Femur (tissue), 1 donor: ENCODE measurements at regions not wholly inside any gene's neighbourhood (a gene's known extent, or its start where the extent isn't known, plus 50 kb on each side); places are given as distances from the start of the nearest gene placed in this dataset.
"Not testable (repeated sequence)": the region's sequence is repeated elsewhere in the genome, so short reads cannot be mapped to it uniquely, and the experiment has no call there.

Experiments used
- DNase-seq: peaks from one replicate; pipeline ENCODE4 v3.0.0-alpha.2; 2017

- no peak for DNase-seq
Observed at GRCh38 chr7:119969054-119969453, 303.9 kb upstream of the KCND2 start.

GRCh38 chr7:119969763-119970162 is 303.2 kb upstream of the KCND2 start:
- no peak for DNase-seq

GRCh38 chr7:119974972-119975371 is 298.0 kb upstream of the KCND2 start:
- no peak for DNase-seq

GRCh38 chr7:119982884-119983283 is 290.1 kb upstream of the KCND2 start:
- DNase-seq: no peak

DNA sequence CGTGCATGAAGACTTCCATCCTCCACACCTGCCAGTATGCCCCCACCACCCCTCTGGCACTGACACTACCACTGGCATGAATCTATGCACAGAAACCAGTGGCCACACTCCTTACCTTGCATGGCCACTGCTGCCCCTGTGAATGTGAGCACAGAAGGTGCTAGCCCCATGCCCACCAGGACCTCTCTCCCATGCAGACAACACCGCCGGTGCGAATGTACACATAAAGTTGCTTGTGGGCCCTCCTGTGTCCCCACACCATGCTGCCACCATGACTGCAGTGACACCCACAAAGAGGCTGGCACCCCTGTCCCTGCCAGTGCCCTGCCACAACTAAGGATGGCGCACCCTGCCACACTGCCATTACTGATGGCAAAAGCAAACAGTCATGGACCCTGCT is 289.5 kb upstream of the KCND2 start:
- DNase-seq: no peak

GRCh38 chr7:119984247-119984646 is 288.7 kb upstream of the KCND2 start:
- no peak for DNase-seq

DNA sequence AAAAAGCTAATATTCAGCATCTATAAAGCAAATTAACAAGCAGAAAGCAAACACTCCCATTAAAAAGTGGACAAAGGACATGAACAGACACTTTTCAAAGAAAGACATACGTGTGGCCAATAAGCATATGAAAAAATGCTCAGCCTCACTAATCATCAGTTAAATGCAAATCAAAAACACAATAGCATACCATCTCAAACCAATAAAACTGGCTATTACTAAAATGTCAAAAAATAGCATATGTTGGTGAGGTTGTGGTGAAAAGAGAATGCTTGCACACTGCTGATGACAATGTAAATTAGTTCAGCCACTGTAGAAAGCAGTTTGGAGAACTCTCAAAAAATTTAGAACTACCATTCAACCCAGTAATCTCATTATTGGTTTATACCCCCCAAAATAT is 284.6 kb upstream of the KCND2 start:
- DNase-seq: no peak

GRCh38 chr7:119994928-119995327 is 278.0 kb upstream of the KCND2 start:
- no peak for DNase-seq

DNA sequence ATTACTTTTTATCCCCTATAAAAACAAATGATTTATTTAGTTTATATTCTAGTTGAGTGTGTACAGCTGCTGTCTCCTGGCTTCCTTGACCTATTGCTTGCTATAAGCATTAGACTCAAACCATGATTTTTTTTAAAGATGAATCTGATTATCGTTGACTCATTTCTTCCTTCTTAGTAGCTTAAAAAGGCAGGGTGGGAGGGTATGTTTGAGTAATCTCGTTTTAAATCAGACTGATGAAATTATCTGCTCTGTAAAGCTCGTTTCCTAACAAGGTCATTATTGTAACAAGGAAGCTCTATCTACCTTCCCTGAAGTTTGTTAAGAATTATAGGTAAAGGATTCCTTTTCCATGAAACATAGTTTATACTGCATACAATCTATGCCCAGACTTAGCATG is 276.3 kb upstream of the KCND2 start:
- no peak for DNase-seq

DNA sequence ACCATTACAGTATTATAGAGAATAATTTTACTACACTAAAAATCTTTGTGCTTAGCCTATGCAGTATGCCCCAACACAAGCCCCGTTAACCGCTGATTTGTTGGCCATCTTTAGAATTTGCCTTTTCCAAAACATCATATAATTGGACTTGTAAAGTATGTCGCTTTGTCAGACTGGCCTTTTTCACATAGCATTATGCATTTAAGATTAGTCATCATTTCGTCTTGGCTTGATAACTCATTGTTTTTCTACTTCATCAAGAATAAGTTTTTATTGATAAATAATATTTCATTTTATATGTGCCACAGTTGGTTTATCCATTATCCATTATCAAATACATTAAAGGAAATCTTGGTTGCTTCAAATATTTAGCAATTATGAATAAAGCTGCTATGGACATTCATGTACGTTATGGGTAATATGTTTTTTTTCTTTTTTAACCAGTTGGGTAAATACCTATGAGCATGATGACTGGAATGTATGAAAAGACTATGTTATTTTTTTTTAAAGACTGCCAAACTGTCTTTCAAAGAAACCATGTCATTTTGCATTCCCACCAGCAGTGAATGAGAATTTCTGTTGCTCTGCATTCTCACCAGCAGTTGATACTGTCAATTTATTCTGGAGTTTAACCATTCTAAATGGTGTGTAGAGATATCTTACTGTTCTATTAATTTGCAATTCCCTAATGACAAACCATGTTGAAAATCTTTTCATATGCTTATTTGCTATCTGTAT is 273.1 kb upstream of the KCND2 start:
- no peak for DNase-seq

- no peak for DNase-seq
Observed at GRCh38 chr7:120005720-120006119, 267.3 kb upstream of the KCND2 start.

GRCh38 chr7:120014301-120014700 is 258.7 kb upstream of the KCND2 start:
- DNase-seq: not testable (repeated sequence)

DNA sequence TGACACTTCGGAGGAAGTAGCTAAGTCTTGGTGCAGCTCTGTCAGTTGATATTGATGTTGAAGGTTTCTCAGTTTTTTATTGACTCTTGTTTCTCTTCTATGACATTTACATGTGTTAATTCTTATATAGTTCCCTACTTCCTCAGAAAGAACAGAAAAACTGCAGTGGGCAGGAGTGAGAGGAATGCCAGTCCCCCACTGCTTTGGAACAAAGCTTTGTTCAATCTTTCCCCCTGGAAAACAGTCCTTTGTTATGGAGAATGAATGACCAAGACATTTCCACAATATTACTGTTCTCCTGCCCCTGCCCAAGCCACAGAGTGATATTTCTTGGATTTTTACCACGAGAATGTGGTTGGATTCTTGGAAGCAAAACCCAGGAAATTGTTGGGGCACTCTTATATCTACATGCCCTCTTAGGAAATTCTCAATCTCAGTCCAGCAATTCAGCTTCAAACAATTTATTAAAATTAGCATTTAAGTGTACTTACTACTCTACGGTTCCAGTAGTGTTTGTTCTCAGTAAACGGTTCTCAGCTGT is 258.0 kb upstream of the KCND2 start:
- no peak for DNase-seq

DNA sequence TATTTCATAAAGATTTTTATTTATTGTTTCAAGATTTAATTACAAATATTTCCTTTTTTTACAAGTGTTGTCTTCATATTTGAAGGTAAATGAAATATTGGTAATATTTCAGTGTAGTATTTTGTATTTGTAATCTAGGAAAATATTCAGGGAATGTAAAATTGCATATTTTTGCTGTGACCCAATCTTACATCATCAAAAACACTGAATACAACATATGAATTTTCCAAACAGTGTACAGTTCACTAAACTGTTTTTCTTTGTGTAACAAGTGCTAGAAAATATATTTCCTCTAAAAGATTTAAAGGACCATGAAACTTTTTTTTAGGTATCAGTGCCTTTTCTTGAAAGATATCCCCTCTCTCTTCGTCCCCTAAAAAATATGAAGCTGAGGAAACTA is 251.9 kb upstream of the KCND2 start:
- no peak for DNase-seq

- no peak for DNase-seq
Observed at GRCh38 chr7:120023494-120024167, 249.3 kb upstream of the KCND2 start.

DNA sequence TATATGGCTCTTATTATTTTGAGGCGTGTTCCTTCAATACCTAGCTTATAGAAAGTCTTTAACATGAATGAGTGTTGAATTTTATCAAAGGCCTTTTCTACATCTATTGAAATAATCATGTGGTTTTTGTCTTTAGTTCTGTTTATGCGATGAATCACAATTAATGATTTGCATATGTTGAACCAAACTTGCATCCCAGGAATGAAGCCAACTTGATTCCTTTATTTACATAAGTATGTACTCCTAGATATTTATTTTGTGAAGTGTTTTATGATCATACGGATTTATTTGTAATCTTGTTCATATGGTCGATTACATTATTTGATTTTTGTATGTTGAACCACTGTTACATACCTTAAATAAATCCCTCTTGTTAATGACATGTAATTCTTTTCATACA is 244.3 kb upstream of the KCND2 start:
- DNase-seq: no peak

GRCh38 chr7:120030876-120031275 is 242.1 kb upstream of the KCND2 start:
- DNase-seq: no peak

DNA sequence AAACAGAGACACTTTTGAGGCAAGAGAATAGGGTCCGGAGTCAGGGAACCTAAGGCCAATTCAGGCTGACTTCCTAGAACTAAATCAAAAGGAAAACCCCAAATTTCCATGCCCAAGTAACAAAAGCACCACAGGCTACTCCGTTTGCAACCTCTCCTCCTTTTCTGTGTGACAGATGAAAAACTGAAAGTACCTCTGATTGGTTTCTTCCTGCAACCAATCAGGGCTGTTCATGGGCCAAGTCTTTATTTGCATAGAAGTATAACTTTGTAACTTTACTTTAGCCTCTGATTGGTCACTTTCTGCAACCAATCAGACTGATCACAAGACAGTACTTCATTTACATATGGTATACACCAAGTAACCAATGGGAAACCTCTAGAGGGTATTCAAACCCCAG is 239.9 kb upstream of the KCND2 start:
- DNase-seq: no peak

DNA sequence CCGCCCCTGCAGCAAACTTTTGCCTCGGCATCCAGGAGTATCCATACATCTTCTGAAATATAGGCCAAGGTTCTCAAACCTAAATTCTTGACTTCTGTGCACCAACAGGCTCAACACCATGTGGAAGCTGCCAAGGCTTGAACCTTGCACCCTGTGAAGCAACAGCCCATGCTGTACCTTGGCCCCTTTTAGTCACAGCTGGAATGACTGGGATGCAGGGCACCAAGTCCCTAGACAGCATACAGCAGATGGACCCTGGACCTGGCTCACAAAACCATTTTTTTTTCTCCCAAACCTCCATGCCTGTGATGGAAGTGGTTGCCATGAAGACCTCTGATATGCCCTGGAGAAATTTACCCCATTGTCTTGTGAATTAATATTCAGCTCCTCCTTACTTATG is 233.8 kb upstream of the KCND2 start:
- DNase-seq: no peak

DNA sequence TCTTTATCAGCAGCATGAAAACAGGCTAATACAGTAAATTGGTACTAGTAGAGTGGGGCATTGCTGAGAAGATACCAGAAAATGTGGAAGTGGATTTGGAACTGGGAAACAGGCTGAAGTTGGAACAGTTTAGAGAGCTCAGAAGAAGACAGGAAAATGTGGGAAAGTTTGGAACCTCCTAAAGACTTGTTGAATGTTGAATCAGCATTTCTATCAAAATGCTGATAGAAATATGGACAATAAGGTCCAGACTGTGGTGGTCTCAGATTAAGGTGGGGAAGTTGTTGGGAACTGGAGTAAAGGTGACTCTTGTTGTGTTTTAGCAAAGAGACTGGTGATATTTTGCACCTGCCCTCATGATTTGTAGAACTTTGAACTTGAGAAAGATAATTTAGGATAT is 231.2 kb upstream of the KCND2 start:
- DNase-seq: no peak

- no peak for DNase-seq
Observed at GRCh38 chr7:120043250-120043649, 229.7 kb upstream of the KCND2 start.

GRCh38 chr7:120052884-120053382 is 220.0 kb upstream of the KCND2 start:
- DNase-seq: no peak

- DNase-seq: no peak
Observed at GRCh38 chr7:120053390-120053961, 219.5 kb upstream of the KCND2 start.
